B cell (primary cell): ENCODE measurements at regions not wholly inside any gene's neighbourhood (a gene's known extent, or its start where the extent isn't known, plus 50 kb on each side); places are given as distances from the start of the nearest gene placed in this dataset.

Experiments used
- ATAC-seq: fragments of 200-7000 bp; cut with Tn5 transposase; one replicate; pipeline ENCODE4 v1.10.0; 2021; ENCODE audit warnings: low read depth, mild to moderate bottlenecking, moderate number of reproducible peaks, moderate library complexity
- CTCF ChIA-PET: fragments of 350-600 bp; sonication (Branson Sonifier 250); formaldehyde crosslinking; loops from one replicate; lab custom pipeline; 2021; ENCODE audit warnings: antibody characterized with exemption, inconsistent platforms; lab: Charles Lee
- POLR2A ChIA-PET: fragments of 350-600 bp; sonication (Branson Sonifier 250); formaldehyde crosslinking; loops from one replicate; lab custom pipeline; 2021; ENCODE audit warnings: antibody characterized with exemption; lab: Charles Lee
- DNase-seq: peaks from one replicate; pipeline ENCODE4 v3.0.0; 2013
- H2AFZ ChIP-seq: 2 replicates; pipeline ENCODE4 v1.6.1; 2012; ENCODE audit warnings: mild to moderate bottlenecking, low read depth, low read length; ENCODE audit not compliant: insufficient read depth, poor library complexity, severe bottlenecking
- H3K27ac ChIP-seq, 2 donors: 1 replicate in 1 of 2; 2 replicates in 1 of 2; pipeline ENCODE4 v1.5.1; 2012 to 2013; ENCODE audit warnings: low read length in 2 of 2, mild to moderate bottlenecking in 2 of 2, moderate library complexity in 1 of 2
- H3K27me3 ChIP-seq, 4 experiments: fragments of 200-600 bp in 1 of 4; sonication (generic) in 1 of 4; replicated peaks in 1 of 4; 1 replicate in 2 of 4; 2 replicates in 2 of 4; pipeline versions ENCODE4 v1.6.1 to v1.7.0; 2013 to 2016; ENCODE audit warnings: low read length in 3 of 4, mild to moderate bottlenecking in 2 of 4, mixed read lengths in 1 of 4, moderate library complexity in 1 of 4; ENCODE audit not compliant: insufficient read depth in 4 of 4, control insufficient read depth in 3 of 4; ENCODE audit errors: control extremely low read depth in 1 of 4
- H3K36me3 ChIP-seq, 2 experiments: replicated peaks in 1 of 2; 1 replicate in 1 of 2; 2 replicates in 1 of 2; pipeline versions ENCODE4 v1.6.1 to v1.7.1; 2013; ENCODE audit warnings: low read length in 1 of 2; ENCODE audit not compliant: insufficient read depth in 2 of 2, control insufficient read depth in 1 of 2; ENCODE audit errors: control extremely low read depth in 1 of 2, extremely low read depth in 1 of 2
- H3K4me1 ChIP-seq, 2 donors: fragments of 200-600 bp in 1 of 2; sonication (generic) in 1 of 2; 1 replicate in 1 of 2; 2 replicates in 1 of 2; pipeline versions ENCODE4 v1.5.1 to v1.6.1; 2013 to 2017; ENCODE audit warnings: low read length in 2 of 2; ENCODE audit not compliant: control insufficient read depth in 2 of 2, insufficient read depth in 2 of 2
- H3K4me2 ChIP-seq: replicated peaks from 2 replicates; pipeline ENCODE3; 2012; ENCODE audit warnings: mild to moderate bottlenecking, low read depth, low read length; ENCODE audit not compliant: poor library complexity, severe bottlenecking
- H3K4me3 ChIP-seq, 5 experiments: fragments of 200-600 bp in 1 of 5; sonication (generic) in 1 of 5; 1 replicate in 3 of 5; 2 replicates in 2 of 5; pipeline versions ENCODE4 v1.5.1 to v1.7.0; 2011 to 2016; ENCODE audit warnings: low read length in 4 of 5, mild to moderate bottlenecking in 4 of 5, low read depth in 2 of 5, control low read depth in 1 of 5, moderate library complexity in 1 of 5; ENCODE audit not compliant: insufficient read depth in 1 of 5; ENCODE audit errors: control extremely low read depth in 1 of 5, extremely low read depth in 1 of 5
- H3K79me2 ChIP-seq: fragments of 200-600 bp; sonication (generic); one replicate; pipeline ENCODE4 v1.6.0; 2016; ENCODE audit warnings: low read length; ENCODE audit not compliant: control insufficient read depth, insufficient read depth
- H3K9ac ChIP-seq: fragments of 200-600 bp; sonication (generic); 2 replicates; pipeline ENCODE4 v1.6.1; 2017; ENCODE audit warnings: mild to moderate bottlenecking, low read length, moderate library complexity
- H3K9me3 ChIP-seq, 3 donors: one replicate each; pipeline versions ENCODE4 v1.6.1 to v1.7.1; 2013; ENCODE audit warnings: low read length in 2 of 3; ENCODE audit not compliant: control insufficient read depth in 2 of 3, insufficient read depth in 1 of 3; ENCODE audit errors: control extremely low read depth in 1 of 3
- H4K20me1 ChIP-seq: 2 replicates; pipeline ENCODE4 v1.6.0; 2012; ENCODE audit warnings: mild to moderate bottlenecking, low read length; ENCODE audit not compliant: insufficient read depth, control insufficient read depth, poor library complexity, severe bottlenecking
- H3K27ac Mint-ChIP-seq: one replicate; pipeline ENCODE4 v1.8.0; 2021; ENCODE audit warnings: mixed read lengths
- H3K27me3 Mint-ChIP-seq: one replicate; pipeline ENCODE4 v1.8.0; 2021; ENCODE audit warnings: mixed read lengths
- H3K4me1 Mint-ChIP-seq: one replicate; pipeline ENCODE4 v1.8.0; 2021; ENCODE audit warnings: mixed read lengths
- H3K4me3 Mint-ChIP-seq: one replicate; pipeline ENCODE4 v1.8.0; 2021; ENCODE audit warnings: mixed read lengths
- H3K9me3 Mint-ChIP-seq: one replicate; pipeline ENCODE4 v1.8.0; 2022; ENCODE audit warnings: mixed read lengths; ENCODE audit not compliant: insufficient read depth
- EZH2 ChIP-seq: IDR thresholded peaks from 2 replicates; pipeline ENCODE4 v1.6.1; 2012; ENCODE audit warnings: borderline replicate concordance, low read depth, mild to moderate bottlenecking, moderate library complexity, low read length; ENCODE audit not compliant: insufficient read depth, poor library complexity, severe bottlenecking
- WGBS: methylation state at CpG from one replicate; pipeline ENCODE4 v1.1.5; 2013; ENCODE audit warnings: missing lambda C conversion rate; ENCODE audit not compliant: insufficient coverage; 5-methylcytosine and 5-hydroxymethylcytosine counted together
- intact Hi-C: fragments of 100-400 bp; cut with micrococcal nuclease; formaldehyde crosslinking; loops from one replicate; pipeline ENCODE4 v1.10.0; 2022
- TF ChIP-seq, protein P1 (sequence below): fragments of 200-600 bp; IDR thresholded peaks from one replicate; pipeline ENCODE4 v1.8.0; 2022; ENCODE audit warnings: antibody characterized with exemption, mild to moderate bottlenecking

DNA sequence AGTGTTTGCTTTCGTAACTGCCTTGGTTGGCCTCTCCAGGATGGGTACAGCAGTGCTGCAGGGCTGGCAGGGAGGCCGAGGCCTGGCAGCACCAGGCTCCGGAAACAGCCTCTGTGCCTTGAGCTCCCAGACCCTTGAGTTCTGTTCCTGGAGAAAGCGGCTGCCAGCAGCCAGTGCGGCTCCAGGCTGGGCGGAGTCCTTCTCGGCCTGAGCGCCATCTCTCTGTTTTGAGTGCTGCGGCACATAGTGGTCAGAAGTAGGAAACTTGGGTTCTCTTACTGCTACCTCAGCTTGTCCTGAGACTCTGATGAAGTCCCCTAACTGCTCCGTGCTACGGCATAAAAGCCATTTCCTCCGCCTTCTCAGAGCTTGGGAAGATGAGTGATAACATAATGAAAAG is 65.9 kb downstream of the KCNA1 start:
- DNase-seq, result no peak
- no peaks in the 10 kb centered on the region for H3K79me2 ChIP-seq
- no peak overlapping the region for H3K9ac ChIP-seq
- H2AFZ ChIP-seq, result no peak overlapping the region
- ChIA-PET POLR2A (no interaction called here), CTCF (interaction anchor here (1.7 kb wide), 1 partner anchor 118 kb away, joined by 5 read pairs; no protein-coding TSS in a partner anchor)
- H3K27ac ChIP-seq, result no peak overlapping the region
- peaks cover 0 to 13% (median 3%) of the 10 kb centered on the region in 4 experiments for H3K27me3 ChIP-seq
- Mint-ChIP-seq H3K4me3 (no peak overlapping the region), H3K27ac (no peak overlapping the region), H3K4me1 (no peaks in the 10 kb centered on the region), H3K27me3 (peaks cover 45% of the 10 kb centered on the region), H3K9me3 (no peaks in the 10 kb centered on the region)
- intact Hi-C loops, result no loop called here
- H3K9me3 ChIP-seq, result no peaks in the 10 kb centered on the region
- no peak for TF ChIP-seq EZH2
- TF ChIP-seq, protein P1, sequence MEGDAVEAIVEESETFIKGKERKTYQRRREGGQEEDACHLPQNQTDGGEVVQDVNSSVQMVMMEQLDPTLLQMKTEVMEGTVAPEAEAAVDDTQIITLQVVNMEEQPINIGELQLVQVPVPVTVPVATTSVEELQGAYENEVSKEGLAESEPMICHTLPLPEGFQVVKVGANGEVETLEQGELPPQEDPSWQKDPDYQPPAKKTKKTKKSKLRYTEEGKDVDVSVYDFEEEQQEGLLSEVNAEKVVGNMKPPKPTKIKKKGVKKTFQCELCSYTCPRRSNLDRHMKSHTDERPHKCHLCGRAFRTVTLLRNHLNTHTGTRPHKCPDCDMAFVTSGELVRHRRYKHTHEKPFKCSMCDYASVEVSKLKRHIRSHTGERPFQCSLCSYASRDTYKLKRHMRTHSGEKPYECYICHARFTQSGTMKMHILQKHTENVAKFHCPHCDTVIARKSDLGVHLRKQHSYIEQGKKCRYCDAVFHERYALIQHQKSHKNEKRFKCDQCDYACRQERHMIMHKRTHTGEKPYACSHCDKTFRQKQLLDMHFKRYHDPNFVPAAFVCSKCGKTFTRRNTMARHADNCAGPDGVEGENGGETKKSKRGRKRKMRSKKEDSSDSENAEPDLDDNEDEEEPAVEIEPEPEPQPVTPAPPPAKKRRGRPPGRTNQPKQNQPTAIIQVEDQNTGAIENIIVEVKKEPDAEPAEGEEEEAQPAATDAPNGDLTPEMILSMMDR, result no peak
- H3K4me3 ChIP-seq, result no peak overlapping the region
- ATAC-seq, result no peak
- WGBS, result 67% methylated on average over 10 of the region's 12 CpGs
- no peaks in the 10 kb centered on the region for H3K36me3 ChIP-seq
- H3K4me2 ChIP-seq, result no peak overlapping the region
- no peaks in the 10 kb centered on the region for H3K4me1 ChIP-seq
- H4K20me1 ChIP-seq, result no peaks in the 10 kb centered on the region

DNA sequence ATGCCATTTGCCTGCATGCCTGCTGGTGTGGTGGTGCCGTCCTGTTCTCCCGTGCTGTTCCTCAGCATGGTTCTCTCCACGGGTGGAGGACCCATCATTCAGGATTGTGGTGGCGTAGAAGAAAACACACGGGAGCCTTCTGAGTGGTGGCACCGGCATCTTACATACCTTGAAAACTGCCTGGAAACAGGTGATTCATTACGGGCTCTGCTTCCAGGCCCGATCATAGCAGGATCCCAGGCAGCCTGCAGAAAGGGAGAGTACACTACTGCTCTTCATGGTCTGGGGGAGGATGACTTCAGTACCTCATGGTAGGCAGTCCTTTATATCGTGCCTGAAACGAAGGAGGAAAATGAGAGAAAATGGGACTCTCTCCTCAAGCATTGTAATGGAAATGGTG is 66.6 kb upstream of the KCNA5 start:
- H3K9me3 ChIP-seq, result no peaks in the 10 kb centered on the region
- Mint-ChIP-seq H3K9me3 (no peaks in the 10 kb centered on the region), H3K27me3 (peaks cover 45% of the 10 kb centered on the region), H3K4me1 (no peaks in the 10 kb centered on the region), H3K27ac (no peak overlapping the region), H3K4me3 (no peak overlapping the region)
- ChIA-PET POLR2A (no interaction called here), CTCF (interaction anchor here (1.7 kb wide), 1 partner anchor 120 kb away, joined by 5 read pairs; no protein-coding TSS in a partner anchor)
- no peak overlapping the region for H2AFZ ChIP-seq
- H3K27me3 ChIP-seq, result peaks cover 0 to 13% (median 3%) of the 10 kb centered on the region in 4 experiments
- H3K27ac ChIP-seq, result no peak overlapping the region
- DNase-seq (no peak), ATAC-seq (no peak)
- H3K9ac ChIP-seq, result no peak overlapping the region
- intact Hi-C loops, result no loop called here
- no peaks in the 10 kb centered on the region for H3K36me3 ChIP-seq
- no peak overlapping the region for H3K4me3 ChIP-seq
- no peaks in the 10 kb centered on the region for H4K20me1 ChIP-seq
- WGBS, result 89% methylated on average over 10 of the region's 10 CpGs
- no peaks in the 10 kb centered on the region for H3K79me2 ChIP-seq
- TF ChIP-seq EZH2, result no peak
- TF ChIP-seq, protein P1, result no peak
- no peak overlapping the region for H3K4me2 ChIP-seq
- no peaks in the 10 kb centered on the region for H3K4me1 ChIP-seq
